ENCODE measurements at regions not wholly inside any gene's neighbourhood (a gene's known extent, or its start where the extent isn't known, plus 50 kb on each side); places are given as distances from the start of the nearest gene placed in this dataset.

DNA sequence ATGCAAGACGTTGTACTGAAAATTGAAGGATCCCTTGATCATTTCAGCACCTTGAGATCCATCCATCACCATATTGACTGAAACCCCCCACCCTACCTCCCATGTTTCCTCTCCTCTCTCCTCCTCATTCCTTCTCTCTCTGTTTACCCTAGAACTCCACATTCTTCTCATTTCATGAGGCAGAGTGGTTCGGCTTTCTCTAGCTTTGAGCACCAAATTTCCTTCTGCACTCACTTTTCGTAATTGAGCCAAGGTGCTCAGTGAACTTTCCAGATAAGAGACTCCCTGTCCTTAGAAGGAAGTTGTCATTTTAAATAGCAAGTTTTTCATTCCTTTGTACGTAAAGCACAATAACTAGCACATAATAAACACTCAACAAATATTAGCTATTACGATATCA is 108.3 kb upstream of the SLC34A2 start:
- 59 to 75% (median 65%) methylated on average over 5 of the region's 5 CpGs for WGBS, 3 donors
- Histone ChIP-seq H3K36me3 (no peaks in the 10 kb centered on the region), H3K4me3 (no peak overlapping the region), H3K27ac (no peak overlapping the region), H3K9me3 (no peaks in the 10 kb centered on the region), H3K4me1 (ENCODE audit: insufficient read depth) (no peaks in the 10 kb centered on the region), H3K27me3 (no peaks in the 10 kb centered on the region)
- DNase-seq, result no peak
- intact Hi-C loops (cut with DNase I), result no loop called here
- TF ChIP-seq POLR2A (IDR thresholded peaks at IDR 0.05), result no peak
- TF ChIP-seq EP300 (IDR thresholded peaks at IDR 0.05), result no peak
- TF ChIP-seq, protein P1, sequence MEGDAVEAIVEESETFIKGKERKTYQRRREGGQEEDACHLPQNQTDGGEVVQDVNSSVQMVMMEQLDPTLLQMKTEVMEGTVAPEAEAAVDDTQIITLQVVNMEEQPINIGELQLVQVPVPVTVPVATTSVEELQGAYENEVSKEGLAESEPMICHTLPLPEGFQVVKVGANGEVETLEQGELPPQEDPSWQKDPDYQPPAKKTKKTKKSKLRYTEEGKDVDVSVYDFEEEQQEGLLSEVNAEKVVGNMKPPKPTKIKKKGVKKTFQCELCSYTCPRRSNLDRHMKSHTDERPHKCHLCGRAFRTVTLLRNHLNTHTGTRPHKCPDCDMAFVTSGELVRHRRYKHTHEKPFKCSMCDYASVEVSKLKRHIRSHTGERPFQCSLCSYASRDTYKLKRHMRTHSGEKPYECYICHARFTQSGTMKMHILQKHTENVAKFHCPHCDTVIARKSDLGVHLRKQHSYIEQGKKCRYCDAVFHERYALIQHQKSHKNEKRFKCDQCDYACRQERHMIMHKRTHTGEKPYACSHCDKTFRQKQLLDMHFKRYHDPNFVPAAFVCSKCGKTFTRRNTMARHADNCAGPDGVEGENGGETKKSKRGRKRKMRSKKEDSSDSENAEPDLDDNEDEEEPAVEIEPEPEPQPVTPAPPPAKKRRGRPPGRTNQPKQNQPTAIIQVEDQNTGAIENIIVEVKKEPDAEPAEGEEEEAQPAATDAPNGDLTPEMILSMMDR (IDR thresholded peaks at IDR 0.05), result no peak

DNA sequence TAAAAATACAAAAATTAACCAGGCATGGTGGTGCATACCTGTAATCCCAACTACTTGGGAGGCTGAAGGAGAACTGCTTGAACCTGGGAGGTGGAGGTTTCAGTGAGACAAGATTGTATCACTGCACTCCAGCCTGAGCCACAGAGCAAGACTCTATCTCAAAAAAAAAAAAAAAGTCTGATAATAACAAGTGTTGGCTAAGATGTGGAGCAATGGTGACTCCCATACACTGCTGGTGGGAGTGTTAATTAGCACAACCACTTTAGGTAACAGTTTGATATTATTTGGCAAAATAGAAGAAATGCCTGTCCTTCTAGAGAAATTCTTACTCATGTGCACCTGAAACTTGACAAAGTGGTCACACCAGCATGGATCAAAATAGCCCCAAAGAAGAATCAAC is 106.2 kb upstream of the SLC34A2 start:
- no peak for DNase-seq
- H3K36me3 ChIP-seq, result no peaks in the 10 kb centered on the region
- H3K27ac ChIP-seq, result no peak overlapping the region
- no peaks in the 10 kb centered on the region for H3K27me3 ChIP-seq
- H3K4me1 ChIP-seq (ENCODE audit: insufficient read depth), result no peaks in the 10 kb centered on the region
- no peak overlapping the region for H3K4me3 ChIP-seq
- intact Hi-C loops (cut with DNase I), result no loop called here
- TF ChIP-seq POLR2A (IDR thresholded peaks at IDR 0.05) (no peak), EP300 (IDR thresholded peaks at IDR 0.05) (no peak)
- TF ChIP-seq, protein P1 (IDR thresholded peaks at IDR 0.05), result no peak
- no peaks in the 10 kb centered on the region for H3K9me3 ChIP-seq

DNA sequence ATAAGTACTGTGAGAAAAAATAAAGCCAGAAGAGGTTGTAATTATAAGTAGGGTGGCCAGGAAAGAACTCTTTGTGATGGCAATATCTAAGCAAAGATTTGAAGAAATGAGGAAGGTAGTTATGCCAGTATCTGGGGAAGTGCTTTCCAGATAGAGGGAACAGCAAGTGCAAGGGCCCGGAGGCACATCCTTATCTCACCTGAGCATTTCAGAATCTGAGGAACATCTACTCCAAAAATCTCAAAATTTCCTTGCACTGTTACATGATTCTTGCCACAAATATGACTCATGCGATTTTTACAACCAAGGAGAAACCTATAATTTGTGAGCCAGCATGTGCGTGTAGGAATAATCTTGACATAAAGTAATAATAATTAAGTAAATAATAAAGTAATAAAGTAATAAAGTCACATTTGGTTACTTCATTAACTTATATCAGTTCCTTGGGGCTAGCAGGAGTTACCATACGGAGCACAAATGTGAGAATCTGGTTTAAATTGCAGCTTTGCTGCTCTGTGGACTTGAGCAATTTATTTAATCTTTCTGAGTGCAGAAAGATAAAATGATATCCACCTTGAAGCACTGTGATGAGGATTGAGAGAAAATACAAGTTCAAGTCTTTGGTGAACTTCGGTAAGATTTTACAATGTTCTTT is 105.1 kb upstream of the SLC34A2 start:
- TF ChIP-seq EP300 (IDR thresholded peaks at IDR 0.05) (no peak), POLR2A (IDR thresholded peaks at IDR 0.05) (no peak)
- TF ChIP-seq, protein P1 (IDR thresholded peaks at IDR 0.05), result no peak
- H3K4me3 ChIP-seq, result no peak overlapping the region
- no peaks in the 10 kb centered on the region for H3K36me3 ChIP-seq
- WGBS, 3 donors, result 72 to 81% (median 80%) methylated on average over 5 of the region's 5 CpGs
- H3K9me3 ChIP-seq, result no peaks in the 10 kb centered on the region
- no peak for DNase-seq
- H3K27me3 ChIP-seq, result no peaks in the 10 kb centered on the region
- H3K27ac ChIP-seq, result no peak overlapping the region
- intact Hi-C loops (cut with DNase I), result no loop called here
- H3K4me1 ChIP-seq (ENCODE audit: insufficient read depth), result no peaks in the 10 kb centered on the region

DNA sequence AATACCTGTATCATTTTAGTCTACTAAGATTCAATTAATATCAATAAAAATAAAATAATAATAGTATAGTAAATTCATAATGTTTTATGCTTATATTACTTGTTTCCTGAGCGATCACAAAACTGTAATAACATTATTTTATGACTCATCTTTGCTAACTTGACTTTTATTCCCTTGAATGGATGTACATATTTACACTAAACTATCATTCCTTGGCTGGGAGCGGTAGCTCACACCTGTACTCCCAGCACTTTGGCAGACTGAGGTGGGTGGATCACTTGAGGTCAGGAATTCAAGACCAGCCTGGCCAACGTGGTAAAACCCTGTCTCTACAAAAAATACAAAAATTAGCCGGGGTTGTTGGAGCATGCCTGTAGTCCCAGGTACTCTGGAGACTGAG is 104.0 kb upstream of the SLC34A2 start:
- Histone ChIP-seq H3K4me1 (ENCODE audit: insufficient read depth) (no peaks in the 10 kb centered on the region), H3K4me3 (no peak overlapping the region), H3K9me3 (no peaks in the 10 kb centered on the region), H3K36me3 (no peaks in the 10 kb centered on the region), H3K27ac (no peak overlapping the region), H3K27me3 (no peaks in the 10 kb centered on the region)
- intact Hi-C loops (cut with DNase I), result no loop called here
- TF ChIP-seq, protein P1 (IDR thresholded peaks at IDR 0.05), result no peak
- TF ChIP-seq POLR2A (IDR thresholded peaks at IDR 0.05) (no peak), EP300 (IDR thresholded peaks at IDR 0.05) (no peak)
- WGBS, 3 donors, result 61 to 66% (median 63%) methylated on average over 4 of the region's 4 CpGs
- no peak for DNase-seq

Measured in ovary (tissue), 7 donors.